Mammary epithelial cell (primary cell): ENCODE measurements at regions not wholly inside any gene's neighbourhood (a gene's known extent, or its start where the extent isn't known, plus 50 kb on each side); places are given as distances from the start of the nearest gene placed in this dataset.

ENCODE experiments used
- CTCF ChIP-seq, 2 donors: IDR thresholded peaks in 1 of 2; conservative IDR thresholded peaks in 1 of 2; 2 replicates each; pipeline ENCODE4 v1.5.1; 2011 to 2012; ENCODE audit warnings: inconsistent platforms in 2 of 2, low read length in 2 of 2, mild to moderate bottlenecking in 2 of 2, control low read depth in 1 of 2, low read depth in 1 of 2; ENCODE audit not compliant: insufficient read depth in 1 of 2; ENCODE audit errors: extremely low read depth in 1 of 2
- EZH2 ChIP-seq: IDR thresholded peaks from 2 replicates; pipeline ENCODE4 v1.6.1; 2012; ENCODE audit warnings: low read length, inconsistent platforms, borderline replicate concordance

- no peak for TF ChIP-seq CTCF (conservative IDR thresholded peaks at IDR 0.05 in 1 of 2, IDR thresholded peaks at IDR 0.05 in 1 of 2; ENCODE audit: extremely low read depth in 1 of 2, insufficient read depth in 1 of 2, low read depth in 1 of 2, low read length in 2 of 2)
- no peak for TF ChIP-seq EZH2
Measured at GRCh38 chr2:226273440-226273839, 526.2 kb downstream of the IRS1 start.
